ENCODE measurements at regions not wholly inside any gene's neighbourhood (a gene's known extent, or its start where the extent isn't known, plus 50 kb on each side); places are given as distances from the start of the nearest gene placed in this dataset.
"Not testable (repeated sequence)": the region's sequence is repeated elsewhere in the genome, so short reads cannot be mapped to it uniquely, and the experiment has no call there.

GRCh38 chr16:18263046-18263445, 73.5 kb downstream of the NPIPA8 start:
- not testable (repeated sequence) for DNase-seq

DNA sequence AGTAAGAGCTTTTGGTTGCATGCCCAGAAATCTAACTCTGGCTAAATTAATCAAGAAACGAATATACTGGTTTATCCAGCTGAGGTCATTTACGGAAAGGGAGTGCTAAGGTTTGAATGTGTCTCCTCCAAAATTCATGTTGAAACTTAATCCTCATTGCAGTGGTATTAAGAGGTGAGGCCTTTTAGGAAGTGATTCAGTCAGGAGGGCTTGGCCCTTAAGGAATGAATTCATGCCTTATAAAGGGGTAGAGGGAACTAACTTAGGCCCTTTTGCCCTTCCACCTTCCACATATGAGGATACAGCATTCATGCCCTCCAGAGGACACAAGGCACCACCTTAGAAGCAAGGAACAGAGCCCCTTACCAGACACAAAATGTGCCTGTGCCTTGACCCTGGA, 74.7 kb downstream of the NPIPA8 start:
- DNase-seq, result not testable (repeated sequence)

- not testable (repeated sequence) for DNase-seq
These were observed 76.9 kb downstream of the NPIPA8 start for GRCh38 chr16:18259496-18260176.

DNA sequence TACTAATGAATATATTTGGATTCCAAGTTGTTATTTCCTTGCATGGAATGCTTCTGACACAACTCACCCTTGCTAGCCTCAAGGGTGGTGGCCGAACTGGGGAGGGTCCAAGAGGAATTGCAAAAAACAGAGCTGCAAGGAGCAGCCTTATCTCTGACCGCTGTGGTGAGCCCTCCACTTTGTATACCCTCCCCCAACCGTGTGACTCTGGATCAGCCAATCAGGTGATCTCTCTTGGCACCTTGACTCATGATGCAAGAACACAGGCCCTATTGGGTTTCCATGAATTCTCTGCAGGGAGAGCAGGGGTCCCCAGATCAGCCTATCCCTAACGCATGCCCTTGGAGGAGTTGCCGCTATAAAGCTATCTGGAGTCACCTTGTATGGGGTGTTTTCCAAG, 83.6 kb downstream of the NPIPA8 start:
- DNase-seq, result not testable (repeated sequence)

DNA sequence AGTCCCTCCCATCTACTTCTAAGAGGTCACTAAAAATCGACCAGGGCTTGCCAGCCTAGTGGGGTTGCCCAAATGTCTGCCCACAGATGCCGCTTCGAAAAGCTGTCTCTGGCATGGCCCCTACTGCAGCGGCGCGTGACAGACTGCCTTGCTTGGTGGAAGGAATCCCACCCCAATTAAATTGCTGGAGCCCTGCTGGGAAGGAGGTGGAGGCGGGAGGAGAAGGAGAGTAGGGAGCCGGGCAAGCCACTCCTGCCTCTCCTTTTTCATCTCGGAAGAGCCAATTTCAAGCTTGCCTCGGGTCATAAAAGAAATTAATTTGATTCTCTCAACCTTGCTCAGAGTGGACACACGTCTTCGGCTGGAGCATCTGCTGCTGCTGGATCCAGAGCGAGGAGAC, 106.0 kb downstream of the NPIPA8 start:
- DNase-seq, result not testable (repeated sequence)

- DNase-seq, result not testable (repeated sequence)
These were observed 114.2 kb downstream of the NPIPA8 start for GRCh38 chr16:18222054-18223009.

DNA sequence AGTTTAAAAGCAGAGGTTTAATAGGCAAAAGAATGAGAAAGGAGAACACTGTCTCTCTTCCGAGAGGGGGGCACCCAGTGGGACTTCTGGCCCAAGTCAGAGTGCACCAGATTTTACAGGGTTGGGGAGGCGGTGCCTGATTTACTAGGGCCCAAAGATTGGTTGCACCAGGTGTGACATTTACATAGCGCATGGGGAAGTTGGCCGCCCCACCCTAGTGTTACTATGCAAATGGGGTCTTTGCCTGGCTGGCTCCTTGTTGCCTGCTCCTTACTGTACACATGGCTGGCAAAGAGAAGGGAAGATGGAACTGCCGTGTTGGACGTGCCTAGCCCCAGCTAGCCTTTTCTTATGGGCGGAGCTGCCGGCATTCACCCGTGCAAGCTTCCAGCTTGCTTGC, 118.8 kb downstream of the NPIPA8 start:
- not testable (repeated sequence) for DNase-seq

- not testable (repeated sequence) for DNase-seq
These were observed 119.7 kb downstream of the NPIPA8 start for GRCh38 chr16:18216814-18217213.

- DNase-seq, result not testable (repeated sequence)
These were observed 122.7 kb downstream of the NPIPA8 start for GRCh38 chr16:18213810-18214209.

DNA sequence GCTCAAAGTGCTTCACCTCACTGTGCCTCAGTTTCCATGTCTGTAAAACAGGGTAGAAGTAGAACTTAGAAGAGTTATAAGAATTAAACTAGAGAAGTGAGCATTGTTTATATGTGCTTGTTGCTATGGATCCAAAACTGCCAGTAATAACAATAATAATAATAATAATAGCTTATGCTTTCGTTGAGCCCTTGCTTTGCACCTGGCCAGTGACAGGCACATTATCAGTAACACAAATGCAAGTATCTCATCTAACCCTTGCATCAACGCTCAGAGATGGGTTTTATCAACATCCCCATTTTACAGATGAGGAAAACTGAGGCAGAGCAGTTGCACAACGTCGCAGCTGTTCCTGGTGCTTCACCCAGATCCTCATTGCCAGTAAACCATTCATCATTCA, 125.0 kb downstream of the NPIPA8 start:
- not testable (repeated sequence) for DNase-seq

DNA sequence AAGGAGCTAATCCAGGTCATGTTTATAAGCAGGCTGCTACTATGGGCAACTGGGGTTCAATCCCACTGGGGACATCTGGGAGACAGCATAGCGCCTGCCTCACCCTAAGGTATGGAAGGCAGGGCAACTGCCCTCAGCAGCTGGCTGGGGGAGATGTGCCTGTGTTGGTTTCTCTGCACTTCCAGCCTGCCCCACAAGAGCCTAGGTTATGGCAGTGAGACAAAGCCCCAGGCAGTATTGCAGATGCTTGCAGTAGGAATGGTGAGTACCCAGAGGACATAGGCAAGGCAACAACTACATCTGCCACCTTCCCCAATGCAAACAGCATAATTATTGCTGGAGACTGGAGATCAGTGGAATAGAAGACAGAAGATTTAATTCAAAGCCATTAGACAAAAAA, 131.8 kb downstream of the NPIPA8 start:
- DNase-seq, result not testable (repeated sequence)

- not testable (repeated sequence) for DNase-seq
These were observed 132.2 kb downstream of the NPIPA8 start for GRCh38 chr16:18204309-18204708.

DNA sequence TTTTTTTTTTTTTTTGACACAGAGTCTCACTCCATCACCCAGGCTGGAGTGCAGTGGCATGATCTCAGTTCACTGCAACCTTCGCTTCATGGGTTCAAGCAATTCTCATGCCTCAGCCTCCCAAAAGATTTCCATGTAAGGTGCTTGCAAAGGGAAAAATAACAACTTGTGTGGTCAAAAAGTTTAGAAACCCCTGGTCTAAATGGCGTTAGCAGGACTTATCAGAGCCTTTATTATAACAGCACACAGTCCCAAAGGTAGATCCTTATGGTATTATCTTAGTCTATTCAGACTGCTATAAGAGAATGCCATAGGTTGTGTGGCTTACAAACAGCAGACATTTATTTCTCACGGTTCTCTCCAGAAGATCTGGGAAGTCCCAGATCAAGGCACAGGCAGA, 135.0 kb downstream of the NPIPA8 start:
- not testable (repeated sequence) for DNase-seq

- DNase-seq, result not testable (repeated sequence)
These were observed 144.1 kb downstream of the NPIPA8 start for GRCh38 chr16:18192389-18192788.

GRCh38 chr16:18190179-18190578, 146.4 kb downstream of the NPIPA8 start:
- DNase-seq, result not testable (repeated sequence)

GRCh38 chr16:18184755-18185154, 151.8 kb downstream of the NPIPA8 start:
- not testable (repeated sequence) for DNase-seq

DNA sequence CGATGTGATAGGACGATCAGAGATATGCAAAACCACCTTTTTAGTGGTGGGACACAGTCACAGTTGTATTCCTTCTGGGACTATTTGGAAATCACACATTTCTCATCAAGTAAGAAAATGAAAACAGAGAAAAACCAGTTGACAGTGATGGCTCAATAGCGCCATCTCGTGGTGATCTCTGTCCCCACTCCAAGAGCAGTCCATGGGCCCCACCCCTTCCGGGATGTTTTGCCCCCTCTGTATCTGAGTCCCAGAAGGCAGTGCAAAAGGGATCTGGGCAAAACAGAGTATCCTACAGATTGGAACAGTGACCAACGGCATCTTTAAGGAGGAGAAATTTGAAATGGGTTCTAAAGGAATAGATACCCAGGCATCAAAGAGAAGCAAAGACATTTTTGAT, 155.5 kb downstream of the NPIPA8 start:
- not testable (repeated sequence) for DNase-seq

DNA sequence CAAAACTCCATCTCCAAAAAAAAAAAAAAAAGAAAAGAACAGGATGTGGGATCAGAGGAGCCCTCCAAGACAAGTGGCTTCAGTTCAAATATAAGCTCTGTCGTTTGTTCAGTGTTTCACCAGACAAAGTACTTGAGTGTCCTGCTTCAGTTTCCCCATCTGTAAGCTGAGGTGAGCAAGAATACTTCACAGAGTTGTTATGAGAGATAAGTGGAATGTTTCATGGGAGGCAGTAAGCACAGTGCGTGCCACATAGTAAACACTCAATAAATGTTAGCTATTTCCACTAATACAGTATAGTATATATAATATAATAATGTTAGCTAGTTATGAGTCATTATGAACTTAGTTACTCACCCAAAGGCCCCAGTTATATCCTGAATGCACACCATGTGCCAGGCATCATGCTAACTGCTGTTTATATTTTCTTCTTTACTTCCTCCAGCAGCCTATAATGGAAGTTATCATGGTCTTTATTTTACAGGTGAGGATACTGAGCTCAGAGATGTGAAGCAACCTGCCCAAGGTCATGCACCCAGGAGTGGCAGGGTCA, 162.5 kb downstream of the NPIPA8 start:
- DNase-seq, result not testable (repeated sequence)

GRCh38 chr16:18162293-18162692, 174.2 kb downstream of the NPIPA8 start:
- not testable (repeated sequence) for DNase-seq

DNA sequence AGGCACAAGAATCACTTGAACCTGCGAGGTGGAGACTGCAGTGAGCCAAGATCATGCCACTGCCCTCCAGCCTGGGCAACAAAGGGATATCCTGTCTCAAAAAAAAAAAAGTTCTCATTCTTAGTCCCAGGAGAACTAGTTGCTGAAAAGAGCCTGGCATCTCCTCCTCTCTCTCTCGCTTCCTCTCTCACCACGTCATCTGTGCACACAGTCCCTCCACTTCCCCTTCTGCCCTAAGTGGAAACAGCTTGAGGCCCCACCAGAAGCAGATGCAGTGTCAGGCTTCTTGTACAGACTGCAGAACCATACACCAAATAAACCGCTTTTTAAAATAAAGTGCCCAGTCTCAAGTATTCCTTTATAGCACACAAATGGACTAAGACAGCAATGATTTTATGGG, 175.3 kb downstream of the NPIPA8 start:
- not testable (repeated sequence) for DNase-seq

DNA sequence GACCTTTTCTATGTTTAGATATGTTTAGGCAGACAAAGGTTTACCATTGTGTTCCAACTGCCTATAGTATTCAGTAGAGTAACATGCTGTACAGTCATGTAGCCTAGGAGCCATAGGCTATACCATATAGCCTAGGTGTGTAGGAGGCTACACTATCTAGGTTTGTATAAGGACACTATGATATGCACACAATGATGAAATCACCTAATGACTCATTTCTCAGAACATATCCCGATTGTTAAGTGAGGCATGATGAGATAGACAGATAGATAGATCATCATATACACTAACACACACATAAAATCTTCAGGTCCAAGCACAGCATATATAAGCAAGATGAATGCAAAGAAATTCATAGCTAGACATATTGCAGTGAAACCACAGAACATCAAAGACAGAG, 177.4 kb downstream of the NPIPA8 start:
- DNase-seq, result not testable (repeated sequence)

- not testable (repeated sequence) for DNase-seq
These were observed 178.7 kb downstream of the NPIPA8 start for GRCh38 chr16:18157854-18158253.

DNA sequence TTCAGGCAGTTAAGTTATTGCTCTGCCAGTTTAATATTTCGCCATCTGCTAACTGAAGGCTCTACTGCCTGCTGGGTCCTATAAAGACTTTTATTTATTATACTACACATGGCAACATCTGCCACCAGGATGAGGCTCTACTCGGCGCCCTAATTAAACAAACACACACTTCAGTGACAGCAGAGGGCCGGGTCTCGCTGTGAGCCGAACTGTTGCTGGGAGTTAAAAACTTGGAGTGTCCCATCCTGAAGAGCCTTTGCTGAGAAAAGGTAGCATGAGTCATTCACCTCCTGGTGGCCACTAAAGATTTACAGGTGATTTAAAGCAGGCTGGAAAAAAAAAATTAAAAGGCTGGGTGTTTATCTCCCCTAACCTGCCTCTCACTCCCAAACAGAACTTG, 183.7 kb downstream of the NPIPA8 start:
- DNase-seq, result not testable (repeated sequence)
